Vagina (tissue), 2 donors: ENCODE measurements at regions not wholly inside any gene's neighbourhood (a gene's known extent, or its start where the extent isn't known, plus 50 kb on each side); places are given as distances from the start of the nearest gene placed in this dataset. TPM values are rescaled to one million over a fixed set of nuclear protein-coding genes. Genes with fewer than 3 reads are reported as not detected.

ENCODE experiments used
- DNase-seq, 2 donors: peaks; one replicate each; pipeline ENCODE4 v3.0.0-alpha.2; 2017; ENCODE audit errors: extremely low spot score in 2 of 2
- H3K27ac ChIP-seq: fragments of 200-600 bp; sonication (generic); one replicate; pipeline ENCODE4 v1.5.1; 2019
- H3K27me3 ChIP-seq: fragments of 200-600 bp; sonication (generic); one replicate; pipeline ENCODE4 v1.5.1; 2019
- H3K36me3 ChIP-seq, 2 donors: fragments of 200-600 bp; sonication (generic); one replicate each; pipeline ENCODE4 v1.5.1; 2017 to 2019
- H3K4me1 ChIP-seq: fragments of 200-600 bp; sonication (generic); one replicate; pipeline ENCODE4 v1.5.1; 2019
- H3K4me3 ChIP-seq, 2 donors: fragments of 200-600 bp; sonication (generic); 1 replicate in 1 of 2; 2 replicates in 1 of 2; pipeline ENCODE4 v1.5.1; 2016 to 2019
- H3K9me3 ChIP-seq: fragments of 200-600 bp; sonication (generic); one replicate; pipeline ENCODE4 v1.5.1; 2019
- CTCF ChIP-seq, 3 experiments: fragments of 450-650 bp in 2 of 3; fragments of 200-600 bp in 1 of 3; sonication (generic) in 1 of 3; IDR thresholded peaks; one replicate each; pipeline ENCODE4 v1.5.1; 2017 to 2019; ENCODE audit warnings: antibody characterized with exemption in 3 of 3, mild to moderate bottlenecking in 2 of 3, moderate library complexity in 2 of 3
- POLR2A ChIP-seq, 2 donors: fragments of 450-650 bp; IDR thresholded peaks; one replicate each; pipeline ENCODE4 v1.6.1; 2017; ENCODE audit warnings: antibody characterized with exemption in 2 of 2, mild to moderate bottlenecking in 2 of 2, moderate library complexity in 2 of 2
- POLR2AphosphoS5 ChIP-seq, 2 donors: sonication (generic); formaldehyde crosslinking; IDR thresholded peaks; one replicate each; pipeline ENCODE4 v1.9.0; 2017; ENCODE audit warnings: antibody characterized with exemption in 2 of 2, mild to moderate bottlenecking in 2 of 2, low read depth in 1 of 2; ENCODE audit not compliant: insufficient read depth in 1 of 2
- intact Hi-C: fragments of 100-400 bp; cut with DNase I; formaldehyde crosslinking; loops from one replicate; pipeline ENCODE4 v1.15.1; 2023
- small RNA-seq: library from RNA; depleted of rRNA; stranded (forward); fragments of <200 nt; gene quantifications from one replicate; pipeline ENCODE3, GENCODE V24; 2016

- Histone ChIP-seq H3K36me3 (no peaks in the 10 kb centered on the region), H3K4me3 (no peak overlapping the region), H3K9me3 (no peaks in the 10 kb centered on the region), H3K4me1 (no peaks in the 10 kb centered on the region), H3K27me3 (no peaks in the 10 kb centered on the region), H3K27ac (no peak overlapping the region)
- TF ChIP-seq POLR2A (IDR thresholded peaks at IDR 0.05), result no peak
- no peak for TF ChIP-seq CTCF (IDR thresholded peaks at IDR 0.05)
- no peak for TF ChIP-seq POLR2AphosphoS5 (IDR thresholded peaks at IDR 0.05; ENCODE audit: insufficient read depth in 1 of 2, low read depth in 1 of 2)
- no peak for DNase-seq
- intact Hi-C loops, result no loop called here
Observed at GRCh38 chr1:90106311-90106710, 111.4 kb downstream of the ZNF326 start.

- no peak for TF ChIP-seq POLR2A (IDR thresholded peaks at IDR 0.05)
- no peak for TF ChIP-seq CTCF (IDR thresholded peaks at IDR 0.05)
- TF ChIP-seq POLR2AphosphoS5 (IDR thresholded peaks at IDR 0.05; ENCODE audit: insufficient read depth in 1 of 2, low read depth in 1 of 2), result no peak
- Histone ChIP-seq H3K27me3 (no peaks in the 10 kb centered on the region), H3K36me3 (no peaks in the 10 kb centered on the region), H3K27ac (no peak overlapping the region), H3K4me1 (no peaks in the 10 kb centered on the region), H3K4me3 (no peak overlapping the region), H3K9me3 (no peaks in the 10 kb centered on the region)
- DNase-seq, result no peak
- intact Hi-C loops, result no loop called here
Observed at GRCh38 chr1:90104941-90105538, 110.1 kb downstream of the ZNF326 start.

- no peak for DNase-seq
- Histone ChIP-seq H3K27ac (no peak overlapping the region), H3K4me3 (no peak overlapping the region), H3K36me3 (no peaks in the 10 kb centered on the region), H3K4me1 (no peaks in the 10 kb centered on the region), H3K9me3 (no peaks in the 10 kb centered on the region), H3K27me3 (no peaks in the 10 kb centered on the region)
- intact Hi-C loops, result no loop called here
- TF ChIP-seq POLR2AphosphoS5 (IDR thresholded peaks at IDR 0.05; ENCODE audit: insufficient read depth in 1 of 2, low read depth in 1 of 2), result no peak
- TF ChIP-seq POLR2A (IDR thresholded peaks at IDR 0.05), result no peak
Observed at GRCh38 chr1:90100566-90100965, 105.7 kb downstream of the ZNF326 start.

- intact Hi-C loops, result no loop called here
- no peaks in the 10 kb centered on the region for H3K4me1 ChIP-seq
- no peak overlapping the region for H3K4me3 ChIP-seq
- H3K9me3 ChIP-seq, result no peaks in the 10 kb centered on the region
- no peak for DNase-seq
- no peaks in the 10 kb centered on the region for H3K36me3 ChIP-seq
- TF ChIP-seq CTCF (IDR thresholded peaks at IDR 0.05) (no peak), POLR2A (IDR thresholded peaks at IDR 0.05) (no peak), POLR2AphosphoS5 (IDR thresholded peaks at IDR 0.05; ENCODE audit: insufficient read depth in 1 of 2, low read depth in 1 of 2) (no peak)
- no peak overlapping the region for H3K27ac ChIP-seq
- no peaks in the 10 kb centered on the region for H3K27me3 ChIP-seq
Observed at GRCh38 chr1:90092441-90092840, 97.5 kb downstream of the ZNF326 start.

Small RNAs in the stretch of these regions (small RNA-seq; reads per million reads assigned to genes)
- not detected for gene RNU6-695P
